Activated T-cell treated with anti-CD3 and anti-CD28 coated beads, Interleukin-2, amount 50 U/mL, for 24 hours (primary cell): ENCODE measurements at regions not wholly inside any gene's neighbourhood (a gene's known extent, or its start where the extent isn't known, plus 50 kb on each side); places are given as distances from the start of the nearest gene placed in this dataset.
"Not testable (repeated sequence)": the region's sequence is repeated elsewhere in the genome, so short reads cannot be mapped to it uniquely, and the experiment has no call there.

ENCODE experiments used
- DNase-seq: peaks from one replicate; pipeline ENCODE4 v3.0.0-alpha.2; 2020
- H3K27ac Mint-ChIP-seq: 2 replicates; pipeline ENCODE4 v1.8.0; 2020; ENCODE audit warnings: mild to moderate bottlenecking, mixed read lengths
- H3K27me3 Mint-ChIP-seq: 2 replicates; pipeline ENCODE4 v1.8.0; 2020; ENCODE audit warnings: mixed read lengths
- H3K36me3 Mint-ChIP-seq: 2 replicates; pipeline ENCODE4 v1.8.0; 2020; ENCODE audit warnings: low read depth, mixed read lengths
- H3K4me1 Mint-ChIP-seq: 2 replicates; pipeline ENCODE4 v1.8.0; 2020; ENCODE audit warnings: low read depth, mixed read lengths
- H3K4me3 Mint-ChIP-seq: 2 replicates; pipeline ENCODE4 v1.8.0; 2020; ENCODE audit warnings: mild to moderate bottlenecking, moderate library complexity, mixed read lengths
- H3K9me3 Mint-ChIP-seq: 2 replicates; pipeline ENCODE4 v1.8.0; 2020; ENCODE audit warnings: mixed read lengths

DNA sequence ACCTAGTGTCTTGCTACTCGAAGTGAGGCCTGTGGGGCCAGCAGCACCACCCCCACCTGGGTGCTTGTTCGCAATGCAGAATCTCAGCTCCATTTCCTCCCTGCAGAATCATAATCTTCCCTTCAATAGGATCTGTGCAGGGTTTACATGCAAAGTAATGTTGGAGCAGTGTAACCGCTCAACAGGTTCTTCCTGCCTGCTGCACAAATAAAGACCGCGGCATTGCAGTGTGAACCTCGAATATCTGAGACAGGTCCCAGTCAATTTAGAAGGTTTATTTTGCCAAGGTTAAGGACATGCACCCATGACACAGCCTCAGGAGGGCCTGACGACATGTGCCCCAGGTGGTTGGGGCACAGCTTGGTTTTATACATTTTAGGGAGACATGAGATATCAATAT, 119.2 kb downstream of the TLR5 start:
- no peak for DNase-seq
- H3K36me3 Mint-ChIP-seq: no peaks in the 10 kb centered on the region
- H3K9me3 Mint-ChIP-seq: peaks cover 6% of the 10 kb centered on the region
- no peaks in the 10 kb centered on the region for H3K27me3 Mint-ChIP-seq
- no peak overlapping the region for H3K4me3 Mint-ChIP-seq
- H3K4me1 Mint-ChIP-seq: no peaks in the 10 kb centered on the region
- H3K27ac Mint-ChIP-seq: no peak overlapping the region

DNA sequence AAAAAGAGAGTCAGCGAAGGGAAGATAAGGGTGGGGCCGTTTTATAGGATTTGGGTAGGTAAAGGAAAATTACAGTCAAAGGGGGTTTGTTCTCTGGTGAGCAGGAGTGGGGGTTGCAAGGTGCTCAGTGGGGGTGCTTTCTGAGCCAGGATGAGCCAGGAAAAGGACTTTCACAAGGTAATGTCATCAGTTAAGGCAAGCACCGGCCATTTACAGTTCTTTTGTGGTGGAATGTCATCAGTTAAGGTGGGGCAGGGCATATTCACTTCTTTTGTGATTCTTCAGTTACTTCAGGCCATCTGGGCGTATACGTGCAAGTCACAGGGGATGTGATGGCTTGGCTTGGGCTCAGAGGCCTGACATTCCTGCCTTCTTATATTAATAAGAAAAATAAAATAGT, 118.6 kb downstream of the TLR5 start:
- not testable (repeated sequence) for H3K9me3 Mint-ChIP-seq, H3K36me3 Mint-ChIP-seq, H3K4me3 Mint-ChIP-seq, H3K27ac Mint-ChIP-seq, DNase-seq, H3K4me1 Mint-ChIP-seq, H3K27me3 Mint-ChIP-seq

DNA sequence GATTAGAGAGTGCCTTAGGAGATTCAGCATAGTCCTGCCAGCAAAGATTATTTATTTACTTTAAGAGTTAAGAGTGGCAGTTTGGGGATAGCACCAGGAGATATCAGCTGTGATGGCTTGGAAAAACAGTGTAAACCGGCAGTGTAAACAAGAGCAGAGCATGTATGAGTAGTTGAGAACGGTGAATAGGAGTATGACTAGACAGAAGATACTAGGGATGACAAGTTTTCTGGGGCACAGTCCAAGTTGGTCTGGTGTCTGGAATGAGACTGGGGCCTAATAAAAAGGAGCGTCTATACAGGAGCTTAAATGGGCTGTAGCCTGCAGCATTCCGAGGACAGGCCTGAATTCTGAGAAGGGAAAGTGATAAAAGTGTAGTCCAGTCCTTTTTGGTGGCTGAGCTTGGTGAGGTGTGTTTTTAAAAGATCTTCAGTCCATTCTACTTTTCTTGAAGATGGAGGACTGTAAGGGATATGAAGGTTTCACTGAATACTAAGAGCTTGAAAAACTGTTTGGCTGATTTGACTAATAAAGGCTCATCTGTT, 117.8 kb downstream of the TLR5 start:
- not testable (repeated sequence) for DNase-seq, H3K4me1 Mint-ChIP-seq, H3K9me3 Mint-ChIP-seq, H3K27ac Mint-ChIP-seq, H3K36me3 Mint-ChIP-seq, H3K27me3 Mint-ChIP-seq, H3K4me3 Mint-ChIP-seq

DNA sequence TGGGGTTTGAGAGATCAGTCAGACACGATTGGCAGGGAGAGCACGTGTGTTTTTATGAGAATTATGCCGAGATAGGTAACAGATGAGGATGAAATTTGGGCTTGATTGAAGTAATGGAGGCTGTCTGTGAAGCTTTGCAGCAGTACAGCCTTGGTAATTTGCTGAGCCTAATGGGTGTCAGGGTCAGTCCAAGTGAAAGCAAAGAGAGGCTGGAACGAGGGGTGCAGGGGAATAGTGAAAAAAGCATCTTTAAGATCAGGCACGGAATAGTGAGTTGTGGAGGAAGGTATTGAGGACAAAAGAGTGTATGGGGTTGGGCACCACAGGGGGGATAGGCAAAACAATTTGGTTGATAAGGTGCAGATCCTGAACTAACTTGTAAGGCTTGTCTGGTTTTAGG, 116.4 kb downstream of the TLR5 start:
- not testable (repeated sequence) for H3K4me1 Mint-ChIP-seq, H3K27ac Mint-ChIP-seq, H3K36me3 Mint-ChIP-seq, H3K27me3 Mint-ChIP-seq, H3K9me3 Mint-ChIP-seq, H3K4me3 Mint-ChIP-seq, DNase-seq

DNA sequence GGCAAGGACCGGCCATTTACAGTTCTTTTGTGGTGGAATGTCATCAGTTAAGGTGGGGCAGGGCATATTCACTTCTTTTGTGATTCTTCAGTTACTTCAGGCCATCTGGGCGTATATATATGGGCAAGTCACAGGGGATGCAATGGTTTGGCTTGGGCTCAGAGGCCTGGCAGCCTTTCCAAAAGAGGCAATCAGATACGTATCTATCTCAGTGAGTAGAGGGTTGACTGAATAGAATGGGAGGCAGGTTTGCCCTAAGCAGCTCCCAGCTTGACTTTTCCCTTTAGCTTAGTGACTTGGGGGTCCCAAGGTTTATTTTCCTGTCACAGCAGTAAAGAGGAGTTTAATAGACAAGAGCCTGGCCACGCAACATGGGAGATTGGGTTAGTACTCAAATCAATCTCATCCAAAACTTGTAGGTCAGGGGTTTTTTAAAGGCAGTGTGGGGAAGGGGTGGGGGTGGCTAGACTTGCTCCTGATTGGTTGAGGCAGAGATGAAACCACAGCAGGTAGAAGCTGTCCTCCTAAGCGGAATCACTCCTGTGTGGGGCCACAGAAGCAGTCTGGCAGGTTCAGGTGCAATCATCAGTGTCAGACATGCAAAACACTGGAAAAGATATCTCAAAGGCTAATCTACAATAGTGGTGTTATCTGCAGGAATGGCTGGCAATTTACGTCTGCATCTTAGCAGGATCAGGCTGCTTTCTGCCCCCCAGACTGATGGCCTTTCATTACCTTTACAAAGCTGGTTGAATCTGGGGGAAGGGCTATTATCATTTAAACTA, 112.9 kb downstream of the TLR5 start:
- Mint-ChIP-seq H3K27me3 (no peaks in the 10 kb centered on the region), H3K4me1 (no peaks in the 10 kb centered on the region), H3K9me3 (no peaks in the 10 kb centered on the region), H3K27ac (no peak overlapping the region), H3K36me3 (no peaks in the 10 kb centered on the region), H3K4me3 (no peak overlapping the region)
- DNase-seq: no peak

DNA sequence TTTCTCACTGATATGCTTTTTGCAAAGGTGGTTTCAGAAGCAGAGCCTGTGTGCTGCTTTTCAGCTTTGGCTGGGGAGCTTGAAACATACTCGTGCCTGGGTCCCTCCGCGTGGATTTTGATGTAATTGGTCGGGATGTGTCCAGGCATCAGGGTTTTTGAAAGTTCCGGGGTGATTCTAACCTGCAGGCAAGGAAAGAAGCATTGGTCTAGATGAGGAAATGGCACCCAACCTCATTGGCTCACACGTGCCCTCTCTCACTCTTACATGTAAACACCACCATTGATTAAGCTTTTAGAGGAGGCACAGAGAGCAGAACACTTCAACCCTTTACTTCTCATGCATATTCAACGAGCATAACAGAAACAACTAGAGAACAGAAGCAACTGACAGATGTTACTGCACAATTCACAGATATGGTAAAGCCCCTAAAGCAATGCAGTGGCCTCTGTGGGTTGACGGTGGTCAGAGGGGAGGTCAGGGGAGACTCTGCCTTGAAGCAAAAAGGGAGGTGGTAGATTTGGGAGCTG, 112.1 kb downstream of the TLR5 start:
- no peak for DNase-seq
- Mint-ChIP-seq H3K27ac (no peak overlapping the region), H3K4me1 (no peaks in the 10 kb centered on the region), H3K27me3 (peaks cover under 1% of the 10 kb centered on the region), H3K9me3 (no peaks in the 10 kb centered on the region), H3K36me3 (no peaks in the 10 kb centered on the region), H3K4me3 (no peak overlapping the region)

DNA sequence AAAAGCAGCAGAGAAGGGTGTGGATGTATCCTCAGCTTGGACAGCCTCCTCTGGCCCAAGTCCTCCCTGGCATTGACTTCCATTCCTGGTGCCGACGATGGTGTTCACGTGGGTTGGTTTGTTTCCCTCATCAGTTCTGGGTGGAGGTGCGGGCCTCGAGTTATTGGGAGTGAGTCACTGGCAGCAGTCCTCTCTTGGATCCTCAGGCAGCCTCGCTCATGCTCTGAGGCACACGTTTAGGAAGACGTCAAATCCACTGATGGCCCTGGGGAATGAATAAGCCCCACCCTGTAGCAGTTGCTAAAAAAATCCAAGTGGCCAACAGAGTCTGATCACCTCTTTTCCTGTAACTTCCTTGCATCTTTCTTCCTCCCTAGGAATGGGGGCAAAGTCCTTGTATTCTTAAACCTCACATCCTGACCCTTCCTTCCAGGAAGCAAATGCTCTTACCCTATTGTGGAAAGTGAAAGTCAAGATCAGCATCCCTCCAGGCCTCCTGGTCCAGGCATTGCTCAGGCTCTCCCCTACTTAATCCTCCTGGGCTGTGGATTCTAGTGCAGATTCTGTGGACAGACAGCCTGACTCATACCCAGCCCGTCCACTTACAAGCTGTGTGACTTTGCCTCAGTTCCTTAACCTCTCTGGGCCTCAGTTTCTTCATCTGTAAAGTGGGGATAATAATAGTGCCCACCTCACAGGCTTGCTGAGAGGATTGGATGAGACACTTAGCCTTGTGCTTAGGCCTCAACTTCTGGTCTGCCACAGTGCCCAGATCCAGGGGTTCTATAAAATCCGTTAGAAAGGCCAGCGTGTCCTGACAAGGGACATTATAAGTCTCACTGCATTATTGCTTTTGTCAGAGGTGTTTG, 111.1 kb downstream of the TLR5 start:
- H3K27ac Mint-ChIP-seq: no peak overlapping the region
- H3K36me3 Mint-ChIP-seq: no peaks in the 10 kb centered on the region
- H3K27me3 Mint-ChIP-seq: peaks cover 3% of the 10 kb centered on the region
- H3K4me3 Mint-ChIP-seq: no peak overlapping the region
- no peaks in the 10 kb centered on the region for H3K9me3 Mint-ChIP-seq
- no peak for DNase-seq
- H3K4me1 Mint-ChIP-seq: no peaks in the 10 kb centered on the region

DNA sequence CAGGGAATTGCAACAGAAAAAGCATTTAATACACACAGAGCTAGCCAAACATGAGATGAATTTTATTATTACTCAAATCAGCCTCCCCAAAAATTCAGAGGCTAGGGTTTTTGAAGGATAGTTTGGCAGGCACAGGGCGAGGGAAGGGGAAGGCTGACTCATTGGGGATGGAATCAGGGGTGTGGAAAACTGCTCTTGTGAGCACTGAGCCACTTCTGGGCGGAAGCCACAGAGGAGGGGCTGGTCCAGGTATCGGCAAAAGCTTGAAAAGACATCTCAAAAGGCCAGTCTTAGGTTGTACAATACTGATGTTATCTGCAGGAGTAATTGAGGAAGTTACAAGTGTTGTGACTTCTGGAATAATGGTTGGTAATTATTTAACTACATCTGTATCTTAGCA, 109.4 kb downstream of the TLR5 start:
- no peaks in the 10 kb centered on the region for H3K36me3 Mint-ChIP-seq
- no peak for DNase-seq
- H3K27ac Mint-ChIP-seq: no peak overlapping the region
- no peak overlapping the region for H3K4me3 Mint-ChIP-seq
- no peaks in the 10 kb centered on the region for H3K4me1 Mint-ChIP-seq
- H3K27me3 Mint-ChIP-seq: peaks cover 3% of the 10 kb centered on the region
- no peaks in the 10 kb centered on the region for H3K9me3 Mint-ChIP-seq

DNA sequence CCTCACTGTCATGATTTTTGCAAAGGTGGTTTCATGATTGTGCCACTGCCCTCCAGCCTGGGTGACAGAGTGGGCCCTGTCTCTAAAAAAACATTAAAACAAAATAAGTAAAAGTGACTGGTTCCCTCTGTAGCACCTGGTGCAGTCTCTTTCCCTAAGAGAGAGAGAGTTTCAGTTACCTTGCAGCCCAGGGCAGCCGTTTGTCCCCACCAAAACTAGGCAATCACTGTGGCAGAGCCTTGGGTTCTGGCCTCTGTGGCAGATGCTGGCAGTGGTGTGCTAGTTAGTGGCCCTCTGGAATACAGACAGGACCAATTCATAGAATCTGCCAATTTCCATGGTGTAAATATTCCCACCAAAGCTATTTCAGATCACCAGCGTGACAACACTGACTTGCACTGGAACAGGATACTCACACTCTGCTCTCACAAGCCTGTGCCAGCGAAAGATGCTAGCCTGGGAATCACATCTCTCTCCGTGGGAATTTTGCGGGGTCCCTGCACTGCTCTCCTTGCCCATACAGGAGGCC, 108.7 kb downstream of the TLR5 start:
- peaks cover 3% of the 10 kb centered on the region for H3K27me3 Mint-ChIP-seq
- no peaks in the 10 kb centered on the region for H3K9me3 Mint-ChIP-seq
- DNase-seq: no peak
- H3K27ac Mint-ChIP-seq: no peak overlapping the region
- no peak overlapping the region for H3K4me3 Mint-ChIP-seq
- no peaks in the 10 kb centered on the region for H3K4me1 Mint-ChIP-seq
- H3K36me3 Mint-ChIP-seq: no peaks in the 10 kb centered on the region

DNA sequence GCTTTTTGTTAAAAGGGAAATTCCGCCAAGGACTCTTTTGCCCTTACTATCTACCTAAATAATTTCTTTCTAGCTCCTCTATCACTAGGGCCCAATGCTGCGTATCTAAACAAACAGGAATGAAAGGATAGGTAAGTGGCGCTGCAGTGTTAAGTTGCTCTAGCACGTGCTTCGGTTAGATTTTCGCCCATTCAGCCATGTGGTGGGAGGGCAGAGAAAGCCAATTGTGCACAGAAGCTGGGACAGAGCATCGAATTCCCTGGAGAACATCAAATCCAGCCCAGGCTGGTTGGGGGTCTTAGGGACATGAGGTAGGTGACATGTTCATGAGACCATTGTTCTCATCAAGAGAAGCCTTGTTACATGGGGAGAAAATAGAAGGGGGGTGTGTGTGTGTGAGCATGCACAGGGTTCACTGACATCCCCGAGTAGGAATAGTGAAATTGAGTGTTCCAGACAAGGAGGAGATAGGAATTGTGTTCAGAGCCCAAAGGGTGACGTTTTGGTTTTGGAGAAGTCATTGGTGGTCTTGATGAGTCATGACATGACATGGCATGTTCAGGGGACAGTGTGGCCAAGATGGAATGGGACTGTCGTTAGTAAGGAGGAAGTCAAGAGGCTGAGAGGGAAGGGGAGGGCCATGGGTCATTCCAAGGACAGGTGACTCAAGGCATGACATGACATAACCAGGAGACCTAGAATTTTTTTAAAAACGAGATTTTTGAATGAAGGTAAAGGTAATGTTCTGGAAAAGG, 107.1 kb downstream of the TLR5 start:
- Mint-ChIP-seq H3K27me3 (peaks cover 13% of the 10 kb centered on the region), H3K27ac (no peak overlapping the region), H3K4me3 (no peak overlapping the region), H3K4me1 (no peaks in the 10 kb centered on the region), H3K9me3 (no peaks in the 10 kb centered on the region), H3K36me3 (no peaks in the 10 kb centered on the region)
- no peak for DNase-seq

DNA sequence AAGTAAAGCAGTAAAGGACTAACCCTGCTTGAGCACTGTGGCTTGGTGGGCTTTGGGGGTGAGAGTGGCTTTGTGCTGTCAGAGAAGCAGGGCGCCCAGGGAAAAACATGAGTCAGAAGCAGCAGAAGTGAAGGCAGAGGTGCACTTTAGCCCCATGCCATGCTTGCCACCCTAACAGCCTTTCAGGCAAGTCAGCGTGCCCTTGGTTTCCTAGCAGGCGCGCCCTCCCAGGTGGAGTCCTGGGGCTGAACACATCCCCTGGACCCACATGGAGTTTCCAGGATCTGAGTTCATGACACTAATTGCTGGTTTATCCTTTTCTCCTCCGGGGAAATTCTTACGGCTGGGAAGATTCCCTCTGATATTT, 106.6 kb downstream of the TLR5 start:
- Mint-ChIP-seq H3K4me1 (no peaks in the 10 kb centered on the region), H3K36me3 (no peaks in the 10 kb centered on the region), H3K27me3 (peaks cover 13% of the 10 kb centered on the region), H3K27ac (no peak overlapping the region), H3K4me3 (no peak overlapping the region), H3K9me3 (no peaks in the 10 kb centered on the region)
- no peak for DNase-seq

DNA sequence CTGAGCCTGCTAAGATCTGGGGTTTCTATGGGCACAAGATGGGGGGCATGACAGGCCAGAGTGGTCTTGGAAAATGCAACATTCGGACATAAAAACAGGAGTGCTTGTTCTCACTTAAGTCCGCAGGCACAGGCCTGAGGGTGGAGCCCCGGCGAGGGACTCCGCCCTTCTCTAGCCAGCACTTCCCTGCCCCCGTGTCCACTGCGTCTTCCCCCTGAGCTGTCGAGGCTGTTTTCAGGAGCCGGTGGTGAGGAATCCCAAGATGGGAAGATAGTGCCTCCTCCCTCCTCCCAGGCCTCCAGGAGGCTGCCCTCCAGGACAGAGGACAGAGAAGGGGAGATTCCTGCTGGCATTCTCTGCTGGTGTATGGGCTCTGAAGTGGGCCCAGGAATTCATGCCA, 105.2 kb downstream of the TLR5 start:
- no peak overlapping the region for H3K27ac Mint-ChIP-seq
- H3K4me3 Mint-ChIP-seq: no peak overlapping the region
- DNase-seq: no peak
- no peaks in the 10 kb centered on the region for H3K4me1 Mint-ChIP-seq
- H3K27me3 Mint-ChIP-seq: peaks cover 13% of the 10 kb centered on the region
- no peaks in the 10 kb centered on the region for H3K36me3 Mint-ChIP-seq
- H3K9me3 Mint-ChIP-seq: no peaks in the 10 kb centered on the region

DNA sequence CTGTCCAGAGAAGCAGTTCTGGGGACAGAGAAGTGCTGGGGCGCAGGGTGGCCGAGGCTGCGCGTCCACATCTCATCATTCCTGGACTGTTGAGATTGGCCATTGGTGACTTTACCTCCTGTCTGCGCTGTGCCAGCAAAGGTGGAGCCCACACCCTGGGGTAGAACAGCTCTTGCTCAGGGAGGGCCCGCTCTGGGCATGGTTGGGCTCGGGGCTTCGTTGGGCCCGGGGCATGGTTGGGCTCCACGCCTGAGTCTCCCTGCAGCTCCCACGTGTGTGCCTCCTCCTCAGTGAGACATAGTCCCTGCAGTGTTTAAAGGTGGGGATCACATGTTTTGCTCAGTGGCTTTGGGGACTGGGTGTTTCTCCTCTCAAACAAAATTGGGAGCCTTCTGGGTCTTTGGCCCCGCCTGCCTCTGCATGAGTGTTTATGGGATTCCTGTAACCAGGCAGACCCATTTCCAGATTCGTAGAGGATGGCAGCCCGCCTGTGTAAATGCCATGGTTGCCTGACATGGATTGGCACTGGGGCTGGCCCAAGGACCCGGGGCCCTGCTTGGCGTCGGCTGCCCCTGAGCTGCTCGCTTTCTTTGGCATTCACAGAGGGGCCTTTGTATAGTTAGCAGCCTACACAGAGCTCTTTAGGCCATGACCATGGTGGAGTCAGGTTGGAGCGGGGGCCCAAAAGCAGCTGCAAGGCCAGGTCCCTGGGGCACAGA, 104.6 kb downstream of the TLR5 start:
- no peak overlapping the region for H3K4me3 Mint-ChIP-seq
- no peak overlapping the region for H3K27ac Mint-ChIP-seq
- H3K27me3 Mint-ChIP-seq: peaks cover 13% of the 10 kb centered on the region
- no peaks in the 10 kb centered on the region for H3K36me3 Mint-ChIP-seq
- no peaks in the 10 kb centered on the region for H3K9me3 Mint-ChIP-seq
- DNase-seq: no peak
- H3K4me1 Mint-ChIP-seq: no peaks in the 10 kb centered on the region

DNA sequence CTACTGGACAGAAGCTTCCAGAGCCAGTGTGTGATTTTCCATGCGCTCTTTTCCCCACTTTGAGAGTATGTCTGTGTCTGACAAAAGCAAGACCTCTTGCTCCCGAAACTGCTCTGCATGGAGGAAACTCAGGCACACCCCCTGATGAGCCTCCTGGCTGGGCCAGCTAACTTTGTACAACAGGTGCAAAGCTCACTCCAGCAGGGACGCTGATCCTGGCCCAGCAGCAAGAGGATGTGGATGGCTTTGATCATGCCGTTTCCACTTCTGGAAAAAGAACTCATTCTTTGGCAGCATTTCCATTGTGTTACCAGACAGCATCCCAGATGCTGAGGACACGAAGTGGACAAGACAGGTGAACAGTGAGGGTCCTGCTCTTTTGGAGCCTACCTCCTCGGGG, 103.1 kb downstream of the TLR5 start:
- DNase-seq: no peak
- H3K36me3 Mint-ChIP-seq: no peaks in the 10 kb centered on the region
- no peak overlapping the region for H3K27ac Mint-ChIP-seq

More for the DNA sequence above, 103.1 kb downstream of the TLR5 start:
- no peaks in the 10 kb centered on the region for H3K4me1 Mint-ChIP-seq
- no peak overlapping the region for H3K4me3 Mint-ChIP-seq
- H3K27me3 Mint-ChIP-seq: peaks cover 13% of the 10 kb centered on the region
- H3K9me3 Mint-ChIP-seq: no peaks in the 10 kb centered on the region
